Liver (tissue), 3 donors: ENCODE measurements at regions not wholly inside any gene's neighbourhood (a gene's known extent, or its start where the extent isn't known, plus 50 kb on each side); places are given as distances from the start of the nearest gene placed in this dataset.

Source experiments
- EGR1 ChIP-seq, 2 donors: IDR thresholded peaks; 2 replicates each; pipeline ENCODE4 v1.6.1; 2016 to 2018; ENCODE audit warnings: antibody characterized with exemption in 2 of 2, low read depth in 2 of 2
- GABPA ChIP-seq, 2 donors: IDR thresholded peaks in 1 of 2; conservative IDR thresholded peaks in 1 of 2; 2 replicates each; pipeline ENCODE4 v1.6.1; 2016; ENCODE audit warnings: antibody characterized with exemption in 2 of 2, mild to moderate bottlenecking in 1 of 2, moderate library complexity in 1 of 2
- HNF4A ChIP-seq, 2 donors: conservative IDR thresholded peaks; 2 replicates each; pipeline ENCODE4 v1.6.1; 2016; ENCODE audit warnings: antibody characterized with exemption in 2 of 2, mild to moderate bottlenecking in 2 of 2
- HNF4G ChIP-seq: IDR thresholded peaks from 2 replicates; pipeline ENCODE4 v1.6.1; 2016; ENCODE audit warnings: antibody characterized with exemption
- JUND ChIP-seq, 2 donors: IDR thresholded peaks; 2 replicates each; pipeline ENCODE4 v1.6.1; 2016; ENCODE audit warnings: antibody characterized with exemption in 2 of 2
- RAD21 ChIP-seq, 2 donors: IDR thresholded peaks; 2 replicates each; pipeline ENCODE4 v1.6.1; 2016; ENCODE audit warnings: antibody characterized with exemption in 2 of 2, mild to moderate bottlenecking in 2 of 2
- RXRA ChIP-seq, 2 donors: IDR thresholded peaks; 2 replicates each; pipeline ENCODE4 v1.6.1; 2017 to 2018; ENCODE audit warnings: antibody characterized with exemption in 2 of 2, mild to moderate bottlenecking in 1 of 2
- SP1 ChIP-seq: IDR thresholded peaks from 2 replicates; pipeline ENCODE4 v1.6.1; 2018; ENCODE audit warnings: antibody characterized with exemption, mild to moderate bottlenecking
- TAF1 ChIP-seq: conservative IDR thresholded peaks from 2 replicates; pipeline ENCODE4 v1.6.1; 2016; ENCODE audit warnings: antibody characterized with exemption, mild to moderate bottlenecking
- YY1 ChIP-seq: IDR thresholded peaks from 2 replicates; pipeline ENCODE4 v1.6.1; 2016; ENCODE audit warnings: antibody characterized with exemption, mild to moderate bottlenecking
- TF ChIP-seq, protein P1 (sequence below): fragments of 150-350 bp; IDR thresholded peaks from 2 replicates; pipeline ENCODE4 v1.5.1; 2017; ENCODE audit warnings: improper control_type of control experiment, low read depth, low read length; ENCODE audit not compliant: missing input control
- TF ChIP-seq, protein P2 (sequence below): IDR thresholded peaks from 2 replicates; pipeline ENCODE4 v1.6.1; 2016; ENCODE audit warnings: antibody characterized with exemption, mild to moderate bottlenecking
- TF ChIP-seq, protein P3 (sequence below): IDR thresholded peaks from 2 replicates; pipeline ENCODE4 v1.6.1; 2016; ENCODE audit warnings: antibody characterized with exemption
- TF ChIP-seq, protein P4 (sequence below): IDR thresholded peaks from 2 replicates; pipeline ENCODE4 v1.6.1; 2016; ENCODE audit warnings: antibody characterized with exemption
- donor health status: healthy.
- donor health status: healthy.

DNA sequence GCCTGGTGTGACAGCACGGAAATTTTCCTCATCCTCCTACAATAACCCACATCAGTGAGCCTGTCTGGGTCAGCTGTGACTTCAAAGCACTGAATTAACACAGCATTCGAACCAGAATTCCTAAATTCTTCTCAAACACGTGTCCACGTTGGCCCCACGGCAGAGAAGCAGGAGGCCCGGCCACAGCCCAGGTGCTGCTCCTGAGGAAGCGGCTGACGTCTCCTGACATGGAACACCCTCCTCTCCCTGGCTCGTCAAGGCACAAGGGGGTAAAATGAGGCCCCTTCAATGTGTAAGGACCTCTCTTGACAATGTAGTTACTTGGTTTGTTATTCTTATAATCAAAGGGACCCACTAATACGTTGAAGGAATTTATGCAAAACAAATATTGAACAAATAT, 156.3 kb upstream of the GSC start:
- TF ChIP-seq, protein P1, sequence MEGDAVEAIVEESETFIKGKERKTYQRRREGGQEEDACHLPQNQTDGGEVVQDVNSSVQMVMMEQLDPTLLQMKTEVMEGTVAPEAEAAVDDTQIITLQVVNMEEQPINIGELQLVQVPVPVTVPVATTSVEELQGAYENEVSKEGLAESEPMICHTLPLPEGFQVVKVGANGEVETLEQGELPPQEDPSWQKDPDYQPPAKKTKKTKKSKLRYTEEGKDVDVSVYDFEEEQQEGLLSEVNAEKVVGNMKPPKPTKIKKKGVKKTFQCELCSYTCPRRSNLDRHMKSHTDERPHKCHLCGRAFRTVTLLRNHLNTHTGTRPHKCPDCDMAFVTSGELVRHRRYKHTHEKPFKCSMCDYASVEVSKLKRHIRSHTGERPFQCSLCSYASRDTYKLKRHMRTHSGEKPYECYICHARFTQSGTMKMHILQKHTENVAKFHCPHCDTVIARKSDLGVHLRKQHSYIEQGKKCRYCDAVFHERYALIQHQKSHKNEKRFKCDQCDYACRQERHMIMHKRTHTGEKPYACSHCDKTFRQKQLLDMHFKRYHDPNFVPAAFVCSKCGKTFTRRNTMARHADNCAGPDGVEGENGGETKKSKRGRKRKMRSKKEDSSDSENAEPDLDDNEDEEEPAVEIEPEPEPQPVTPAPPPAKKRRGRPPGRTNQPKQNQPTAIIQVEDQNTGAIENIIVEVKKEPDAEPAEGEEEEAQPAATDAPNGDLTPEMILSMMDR = no peak
- TF ChIP-seq SP1 (no peak), RAD21 (IDR thresholded peaks at IDR 0.05) (no peak), RXRA (IDR thresholded peaks at IDR 0.05) (no peak), JUND (IDR thresholded peaks at IDR 0.05) (no peak), YY1 (no peak), TAF1 (no peak), HNF4G (no peak), HNF4A (conservative IDR thresholded peaks at IDR 0.05) (no peak), EGR1 (IDR thresholded peaks at IDR 0.05; ENCODE audit: low read depth in 2 of 2) (no peak), GABPA (IDR thresholded peaks at IDR 0.05 in 1 of 2, conservative IDR thresholded peaks at IDR 0.05 in 1 of 2) (no peak)
- TF ChIP-seq, protein P2, sequence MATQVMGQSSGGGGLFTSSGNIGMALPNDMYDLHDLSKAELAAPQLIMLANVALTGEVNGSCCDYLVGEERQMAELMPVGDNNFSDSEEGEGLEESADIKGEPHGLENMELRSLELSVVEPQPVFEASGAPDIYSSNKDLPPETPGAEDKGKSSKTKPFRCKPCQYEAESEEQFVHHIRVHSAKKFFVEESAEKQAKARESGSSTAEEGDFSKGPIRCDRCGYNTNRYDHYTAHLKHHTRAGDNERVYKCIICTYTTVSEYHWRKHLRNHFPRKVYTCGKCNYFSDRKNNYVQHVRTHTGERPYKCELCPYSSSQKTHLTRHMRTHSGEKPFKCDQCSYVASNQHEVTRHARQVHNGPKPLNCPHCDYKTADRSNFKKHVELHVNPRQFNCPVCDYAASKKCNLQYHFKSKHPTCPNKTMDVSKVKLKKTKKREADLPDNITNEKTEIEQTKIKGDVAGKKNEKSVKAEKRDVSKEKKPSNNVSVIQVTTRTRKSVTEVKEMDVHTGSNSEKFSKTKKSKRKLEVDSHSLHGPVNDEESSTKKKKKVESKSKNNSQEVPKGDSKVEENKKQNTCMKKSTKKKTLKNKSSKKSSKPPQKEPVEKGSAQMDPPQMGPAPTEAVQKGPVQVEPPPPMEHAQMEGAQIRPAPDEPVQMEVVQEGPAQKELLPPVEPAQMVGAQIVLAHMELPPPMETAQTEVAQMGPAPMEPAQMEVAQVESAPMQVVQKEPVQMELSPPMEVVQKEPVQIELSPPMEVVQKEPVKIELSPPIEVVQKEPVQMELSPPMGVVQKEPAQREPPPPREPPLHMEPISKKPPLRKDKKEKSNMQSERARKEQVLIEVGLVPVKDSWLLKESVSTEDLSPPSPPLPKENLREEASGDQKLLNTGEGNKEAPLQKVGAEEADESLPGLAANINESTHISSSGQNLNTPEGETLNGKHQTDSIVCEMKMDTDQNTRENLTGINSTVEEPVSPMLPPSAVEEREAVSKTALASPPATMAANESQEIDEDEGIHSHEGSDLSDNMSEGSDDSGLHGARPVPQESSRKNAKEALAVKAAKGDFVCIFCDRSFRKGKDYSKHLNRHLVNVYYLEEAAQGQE = no peak
- TF ChIP-seq, protein P3, sequence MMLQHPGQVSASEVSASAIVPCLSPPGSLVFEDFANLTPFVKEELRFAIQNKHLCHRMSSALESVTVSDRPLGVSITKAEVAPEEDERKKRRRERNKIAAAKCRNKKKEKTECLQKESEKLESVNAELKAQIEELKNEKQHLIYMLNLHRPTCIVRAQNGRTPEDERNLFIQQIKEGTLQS = no peak
- TF ChIP-seq, protein P4, sequence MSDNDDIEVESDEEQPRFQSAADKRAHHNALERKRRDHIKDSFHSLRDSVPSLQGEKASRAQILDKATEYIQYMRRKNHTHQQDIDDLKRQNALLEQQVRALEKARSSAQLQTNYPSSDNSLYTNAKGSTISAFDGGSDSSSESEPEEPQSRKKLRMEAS = no peak
